B cell (primary cell): ENCODE measurements at regions not wholly inside any gene's neighbourhood (a gene's known extent, or its start where the extent isn't known, plus 50 kb on each side); places are given as distances from the start of the nearest gene placed in this dataset.

Source experiments
- EZH2 ChIP-seq: IDR thresholded peaks from 2 replicates; pipeline ENCODE4 v1.6.1; 2012; ENCODE audit warnings: borderline replicate concordance, low read depth, mild to moderate bottlenecking, moderate library complexity, low read length; ENCODE audit not compliant: insufficient read depth, poor library complexity, severe bottlenecking
- TF ChIP-seq, protein P1 (sequence below): fragments of 200-600 bp; IDR thresholded peaks from one replicate; pipeline ENCODE4 v1.8.0; 2022; ENCODE audit warnings: antibody characterized with exemption, mild to moderate bottlenecking

DNA sequence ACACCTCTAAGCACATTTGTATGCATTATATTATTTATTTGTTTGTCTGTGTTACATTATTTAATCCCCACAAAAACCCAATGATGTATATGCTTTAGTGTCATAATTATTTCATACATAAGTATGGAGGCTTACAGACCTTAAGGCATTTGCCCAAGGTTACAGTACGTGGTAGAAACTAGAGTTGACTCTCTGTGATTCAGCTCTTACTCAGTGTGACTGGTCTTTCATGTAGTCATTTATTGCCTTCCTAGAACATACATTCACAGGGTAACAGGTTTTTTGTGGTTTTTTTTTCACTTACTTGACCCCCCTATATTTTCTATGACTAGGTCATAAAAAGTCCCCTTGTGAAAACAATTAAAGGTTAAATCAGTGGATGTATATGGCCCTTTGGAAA lies 566.8 kb downstream of the TFAP2A start:
- TF ChIP-seq, protein P1, sequence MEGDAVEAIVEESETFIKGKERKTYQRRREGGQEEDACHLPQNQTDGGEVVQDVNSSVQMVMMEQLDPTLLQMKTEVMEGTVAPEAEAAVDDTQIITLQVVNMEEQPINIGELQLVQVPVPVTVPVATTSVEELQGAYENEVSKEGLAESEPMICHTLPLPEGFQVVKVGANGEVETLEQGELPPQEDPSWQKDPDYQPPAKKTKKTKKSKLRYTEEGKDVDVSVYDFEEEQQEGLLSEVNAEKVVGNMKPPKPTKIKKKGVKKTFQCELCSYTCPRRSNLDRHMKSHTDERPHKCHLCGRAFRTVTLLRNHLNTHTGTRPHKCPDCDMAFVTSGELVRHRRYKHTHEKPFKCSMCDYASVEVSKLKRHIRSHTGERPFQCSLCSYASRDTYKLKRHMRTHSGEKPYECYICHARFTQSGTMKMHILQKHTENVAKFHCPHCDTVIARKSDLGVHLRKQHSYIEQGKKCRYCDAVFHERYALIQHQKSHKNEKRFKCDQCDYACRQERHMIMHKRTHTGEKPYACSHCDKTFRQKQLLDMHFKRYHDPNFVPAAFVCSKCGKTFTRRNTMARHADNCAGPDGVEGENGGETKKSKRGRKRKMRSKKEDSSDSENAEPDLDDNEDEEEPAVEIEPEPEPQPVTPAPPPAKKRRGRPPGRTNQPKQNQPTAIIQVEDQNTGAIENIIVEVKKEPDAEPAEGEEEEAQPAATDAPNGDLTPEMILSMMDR = no peak
- TF ChIP-seq EZH2 = no peak
